ENCODE measurements at regions not wholly inside any gene's neighbourhood (a gene's known extent, or its start where the extent isn't known, plus 50 kb on each side); places are given as distances from the start of the nearest gene placed in this dataset.
"Not testable (repeated sequence)": the region's sequence is repeated elsewhere in the genome, so short reads cannot be mapped to it uniquely, and the experiment has no call there.

- no peak overlapping the region for H3K27ac ChIP-seq
- H3K27me3 ChIP-seq, result no peaks in the 10 kb centered on the region
- H3K9me3 ChIP-seq, result no peaks in the 10 kb centered on the region
- TF ChIP-seq EP300 (IDR thresholded peaks at IDR 0.05) (no peak), POLR2AphosphoS5 (IDR thresholded peaks at IDR 0.05) (no peak), CTCF (IDR thresholded peaks at IDR 0.05) (no peak), POLR2A (IDR thresholded peaks at IDR 0.05) (no peak)
- no peak for ATAC-seq
- peaks cover 0 to 7% (median 0%) of the 10 kb centered on the region in 3 donors for H3K4me1 ChIP-seq
- H3K4me3 ChIP-seq, result no peak overlapping the region
- 55 to 69% methylated on average over 2 to 3 of the region's 3 CpGs for WGBS, 2 donors (ENCODE audit: low coverage in 1 of 2)
- H3K36me3 ChIP-seq, result no peaks in the 10 kb centered on the region
Measured at GRCh38 chr12:67786086-67786485, 137.5 kb downstream of the DYRK2 start.

GRCh38 chr12:67788118-67788517 lies 139.6 kb downstream of the DYRK2 start:
- Histone ChIP-seq H3K36me3 (no peaks in the 10 kb centered on the region), H3K4me1 (peaks cover 0 to 7% (median 0%) of the 10 kb centered on the region in 3 donors), H3K27ac (no peak overlapping the region), H3K9me3 (no peaks in the 10 kb centered on the region), H3K27me3 (no peaks in the 10 kb centered on the region), H3K4me3 (no peak overlapping the region)
- no peak for ATAC-seq
- WGBS, 2 donors (ENCODE audit: low coverage in 1 of 2), result 43 to 51% methylated on average over 5 of the region's 5 CpGs
- TF ChIP-seq POLR2A (IDR thresholded peaks at IDR 0.05) (no peak), POLR2AphosphoS5 (IDR thresholded peaks at IDR 0.05) (no peak), CTCF (IDR thresholded peaks at IDR 0.05) (no peak), EP300 (IDR thresholded peaks at IDR 0.05) (no peak)

- ATAC-seq, result no peak
- Histone ChIP-seq H3K4me1 (peaks cover 0 to 10% (median 0%) of the 10 kb centered on the region in 3 donors), H3K36me3 (no peaks in the 10 kb centered on the region), H3K27ac (no peak overlapping the region), H3K4me3 (no peak overlapping the region), H3K9me3 (no peaks in the 10 kb centered on the region), H3K27me3 (no peaks in the 10 kb centered on the region)
- TF ChIP-seq POLR2AphosphoS5 (IDR thresholded peaks at IDR 0.05) (no peak), POLR2A (IDR thresholded peaks at IDR 0.05) (no peak), EP300 (IDR thresholded peaks at IDR 0.05) (no peak), CTCF (IDR thresholded peaks at IDR 0.05) (no peak)
Measured at GRCh38 chr12:67789266-67789665, 140.7 kb downstream of the DYRK2 start.

- TF ChIP-seq CTCF (IDR thresholded peaks at IDR 0.05) (no peak), POLR2AphosphoS5 (IDR thresholded peaks at IDR 0.05) (no peak), EP300 (IDR thresholded peaks at IDR 0.05) (no peak), POLR2A (IDR thresholded peaks at IDR 0.05) (no peak)
- no peak for ATAC-seq
- Histone ChIP-seq H3K27ac (no peak overlapping the region), H3K27me3 (no peaks in the 10 kb centered on the region), H3K9me3 (no peaks in the 10 kb centered on the region), H3K4me3 (no peak overlapping the region), H3K4me1 (peaks cover 0 to 13% (median 0%) of the 10 kb centered on the region in 3 donors), H3K36me3 (no peaks in the 10 kb centered on the region)
- WGBS, 2 donors (ENCODE audit: low coverage in 1 of 2), result 91 to 95% methylated on average over 2 of the region's 2 CpGs
Measured at GRCh38 chr12:67790660-67791059, 142.1 kb downstream of the DYRK2 start.

- not testable (repeated sequence) for H3K36me3 ChIP-seq, H3K4me3 ChIP-seq, H3K27ac ChIP-seq, H3K9me3 ChIP-seq, H3K27me3 ChIP-seq, ATAC-seq
- 100% methylated on average over 3 of the region's 3 CpGs for WGBS, 2 donors (ENCODE audit: low coverage in 1 of 2)
- peaks cover 0 to 16% (median 0%) of the 10 kb centered on the region in 3 donors for H3K4me1 ChIP-seq
Measured at GRCh38 chr12:67791362-67791761, 142.8 kb downstream of the DYRK2 start.

Measured in gastroesophageal sphincter (tissue), 4 donors.